Neural cell (in vitro differentiated cells): ENCODE measurements at regions not wholly inside any gene's neighbourhood (a gene's known extent, or its start where the extent isn't known, plus 50 kb on each side); places are given as distances from the start of the nearest gene placed in this dataset.

Source experiments
- MXI1 ChIP-seq: fragments of 450-650 bp; conservative IDR thresholded peaks from 2 replicates; pipeline ENCODE4 v1.6.1; 2014; ENCODE audit warnings: antibody characterized with exemption, mild to moderate bottlenecking; ENCODE audit not compliant: poor library complexity, severe bottlenecking
- POLR2AphosphoS5 ChIP-seq: IDR thresholded peaks from 2 replicates; pipeline ENCODE4 v1.6.1; 2012
- RAD21 ChIP-seq: fragments of 450-650 bp; conservative IDR thresholded peaks from 2 replicates; pipeline ENCODE4 v1.6.1; 2014; ENCODE audit warnings: antibody characterized with exemption, mild to moderate bottlenecking, moderate library complexity
- TF ChIP-seq, protein P1 (sequence below): fragments of 450-650 bp; IDR thresholded peaks from 2 replicates; pipeline ENCODE4 v1.5.1; 2014; ENCODE audit warnings: antibody characterized with exemption, mild to moderate bottlenecking, moderate library complexity; ENCODE audit not compliant: poor library complexity, severe bottlenecking

DNA sequence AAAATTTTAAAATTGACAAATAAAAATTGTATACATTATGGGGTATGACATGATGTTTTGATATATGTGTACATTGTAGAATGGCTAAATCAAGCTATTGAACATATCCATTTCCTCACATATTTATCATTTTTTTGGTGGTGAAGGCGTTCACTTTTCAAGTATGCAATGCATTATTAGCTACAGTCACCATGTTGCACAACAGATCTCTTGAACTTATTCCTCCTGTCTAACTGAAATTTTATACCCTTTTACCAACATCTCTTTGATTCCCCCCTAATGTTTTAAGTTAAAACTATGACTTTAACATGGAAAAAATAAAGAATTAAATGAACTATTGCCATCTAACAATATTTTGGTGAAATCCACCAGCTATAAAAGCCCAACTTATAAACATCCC, 65.2 kb upstream of the UST start:
- TF ChIP-seq, protein P1, sequence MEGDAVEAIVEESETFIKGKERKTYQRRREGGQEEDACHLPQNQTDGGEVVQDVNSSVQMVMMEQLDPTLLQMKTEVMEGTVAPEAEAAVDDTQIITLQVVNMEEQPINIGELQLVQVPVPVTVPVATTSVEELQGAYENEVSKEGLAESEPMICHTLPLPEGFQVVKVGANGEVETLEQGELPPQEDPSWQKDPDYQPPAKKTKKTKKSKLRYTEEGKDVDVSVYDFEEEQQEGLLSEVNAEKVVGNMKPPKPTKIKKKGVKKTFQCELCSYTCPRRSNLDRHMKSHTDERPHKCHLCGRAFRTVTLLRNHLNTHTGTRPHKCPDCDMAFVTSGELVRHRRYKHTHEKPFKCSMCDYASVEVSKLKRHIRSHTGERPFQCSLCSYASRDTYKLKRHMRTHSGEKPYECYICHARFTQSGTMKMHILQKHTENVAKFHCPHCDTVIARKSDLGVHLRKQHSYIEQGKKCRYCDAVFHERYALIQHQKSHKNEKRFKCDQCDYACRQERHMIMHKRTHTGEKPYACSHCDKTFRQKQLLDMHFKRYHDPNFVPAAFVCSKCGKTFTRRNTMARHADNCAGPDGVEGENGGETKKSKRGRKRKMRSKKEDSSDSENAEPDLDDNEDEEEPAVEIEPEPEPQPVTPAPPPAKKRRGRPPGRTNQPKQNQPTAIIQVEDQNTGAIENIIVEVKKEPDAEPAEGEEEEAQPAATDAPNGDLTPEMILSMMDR = no peak
- TF ChIP-seq POLR2AphosphoS5 = no peak
- TF ChIP-seq RAD21 = no peak
- TF ChIP-seq MXI1 = no peak
